HFFc6 (cell line): ENCODE measurements at regions not wholly inside any gene's neighbourhood (a gene's known extent, or its start where the extent isn't known, plus 50 kb on each side); places are given as distances from the start of the nearest gene placed in this dataset.
"Not testable (repeated sequence)": the region's sequence is repeated elsewhere in the genome, so short reads cannot be mapped to it uniquely, and the experiment has no call there.

Experiments used
- DNase-seq: peaks from one replicate; pipeline ENCODE4 v3.0.0-alpha.2; 2018
- H3K27ac Mint-ChIP-seq: 2 replicates; pipeline ENCODE4 v1.8.0; 2020; ENCODE audit warnings: mild to moderate bottlenecking, mixed read lengths
- H3K27me3 Mint-ChIP-seq: 2 replicates; pipeline ENCODE4 v1.8.0; 2021; ENCODE audit warnings: mild to moderate bottlenecking, moderate library complexity, mixed read lengths; ENCODE audit not compliant: insufficient read depth
- H3K36me3 Mint-ChIP-seq: 2 replicates; pipeline ENCODE4 v1.8.0; 2021; ENCODE audit warnings: low read depth, mixed read lengths
- H3K4me1 Mint-ChIP-seq: 2 replicates; pipeline ENCODE4 v1.8.0; 2020; ENCODE audit warnings: low read depth, mixed read lengths
- H3K4me3 Mint-ChIP-seq: 2 replicates; pipeline ENCODE4 v1.8.0; 2020; ENCODE audit warnings: mild to moderate bottlenecking, moderate library complexity, mixed read lengths
- H3K9me3 Mint-ChIP-seq: 2 replicates; pipeline ENCODE4 v1.8.0; 2020; ENCODE audit warnings: mild to moderate bottlenecking, mixed read lengths
- TF ChIP-seq, protein P1 (sequence below): fragments of 200-600 bp; sonication (generic); IDR thresholded peaks from 2 replicates; pipeline ENCODE4 v1.5.0; 2021; ENCODE audit warnings: antibody characterized with exemption, mild to moderate bottlenecking

DNA sequence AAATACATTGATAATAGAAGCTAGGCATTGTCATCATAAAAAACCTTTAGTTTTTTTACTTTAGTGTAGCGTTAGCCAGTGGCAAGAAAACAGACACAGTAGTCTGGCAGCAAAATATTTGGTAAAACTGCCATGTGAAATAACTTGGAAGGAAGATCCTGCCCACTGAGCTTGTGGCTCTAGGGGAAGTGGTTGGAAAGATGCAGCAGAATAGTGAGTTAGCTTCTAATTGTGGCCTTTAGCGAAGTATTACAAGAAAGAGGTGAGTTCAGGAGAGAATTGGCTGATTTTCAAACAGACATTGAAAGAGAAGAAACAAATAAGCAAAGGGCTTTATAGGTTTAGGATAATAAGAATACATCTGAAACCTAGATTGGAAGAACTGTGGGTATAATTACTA lies 1887.8 kb upstream of the CELF4 start:
- peaks cover under 1% of the 10 kb centered on the region; the same call in 1 of the 2 replicates for H3K36me3 Mint-ChIP-seq
- H3K4me1 Mint-ChIP-seq, result peaks cover 35% of the 10 kb centered on the region
- H3K4me3 Mint-ChIP-seq, result peak overlapping the region; percentile 77; the same call in 1 of the 2 replicates
- no peaks in the 10 kb centered on the region for H3K27me3 Mint-ChIP-seq
- TF ChIP-seq, protein P1, sequence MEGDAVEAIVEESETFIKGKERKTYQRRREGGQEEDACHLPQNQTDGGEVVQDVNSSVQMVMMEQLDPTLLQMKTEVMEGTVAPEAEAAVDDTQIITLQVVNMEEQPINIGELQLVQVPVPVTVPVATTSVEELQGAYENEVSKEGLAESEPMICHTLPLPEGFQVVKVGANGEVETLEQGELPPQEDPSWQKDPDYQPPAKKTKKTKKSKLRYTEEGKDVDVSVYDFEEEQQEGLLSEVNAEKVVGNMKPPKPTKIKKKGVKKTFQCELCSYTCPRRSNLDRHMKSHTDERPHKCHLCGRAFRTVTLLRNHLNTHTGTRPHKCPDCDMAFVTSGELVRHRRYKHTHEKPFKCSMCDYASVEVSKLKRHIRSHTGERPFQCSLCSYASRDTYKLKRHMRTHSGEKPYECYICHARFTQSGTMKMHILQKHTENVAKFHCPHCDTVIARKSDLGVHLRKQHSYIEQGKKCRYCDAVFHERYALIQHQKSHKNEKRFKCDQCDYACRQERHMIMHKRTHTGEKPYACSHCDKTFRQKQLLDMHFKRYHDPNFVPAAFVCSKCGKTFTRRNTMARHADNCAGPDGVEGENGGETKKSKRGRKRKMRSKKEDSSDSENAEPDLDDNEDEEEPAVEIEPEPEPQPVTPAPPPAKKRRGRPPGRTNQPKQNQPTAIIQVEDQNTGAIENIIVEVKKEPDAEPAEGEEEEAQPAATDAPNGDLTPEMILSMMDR, result no peak
- peak overlapping the region; percentile 65 for H3K27ac Mint-ChIP-seq
- no peaks in the 10 kb centered on the region for H3K9me3 Mint-ChIP-seq
- no peak for DNase-seq

DNA sequence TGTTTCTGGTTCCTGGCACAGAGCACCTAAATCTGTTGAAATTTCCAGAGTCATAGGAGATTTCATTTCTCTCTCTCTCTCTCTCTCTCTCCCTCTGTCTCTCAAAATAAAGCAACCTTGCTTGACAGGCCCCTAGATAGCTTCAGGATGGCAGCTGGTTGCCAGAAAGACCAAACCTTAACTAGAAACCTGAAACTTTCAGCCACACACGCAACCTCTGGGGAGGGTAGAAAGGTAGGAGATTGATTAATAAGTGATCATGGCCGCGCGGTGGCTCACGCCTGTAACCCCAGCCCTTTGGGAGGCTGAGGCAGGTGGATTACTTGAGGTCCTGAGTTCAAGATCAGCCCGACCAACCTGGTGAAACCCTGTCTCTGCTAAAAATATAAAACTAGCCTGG lies 1885.4 kb upstream of the CELF4 start:
- H3K36me3 Mint-ChIP-seq, result no peaks in the 10 kb centered on the region
- TF ChIP-seq, protein P1, result no peak
- H3K4me3 Mint-ChIP-seq, result no peak overlapping the region
- no peak overlapping the region for H3K27ac Mint-ChIP-seq
- DNase-seq, result no peak
- no peaks in the 10 kb centered on the region for H3K9me3 Mint-ChIP-seq
- H3K4me1 Mint-ChIP-seq, result peaks cover 35% of the 10 kb centered on the region
- H3K27me3 Mint-ChIP-seq, result peaks cover 3% of the 10 kb centered on the region; the same call in 1 of the 2 replicates

DNA sequence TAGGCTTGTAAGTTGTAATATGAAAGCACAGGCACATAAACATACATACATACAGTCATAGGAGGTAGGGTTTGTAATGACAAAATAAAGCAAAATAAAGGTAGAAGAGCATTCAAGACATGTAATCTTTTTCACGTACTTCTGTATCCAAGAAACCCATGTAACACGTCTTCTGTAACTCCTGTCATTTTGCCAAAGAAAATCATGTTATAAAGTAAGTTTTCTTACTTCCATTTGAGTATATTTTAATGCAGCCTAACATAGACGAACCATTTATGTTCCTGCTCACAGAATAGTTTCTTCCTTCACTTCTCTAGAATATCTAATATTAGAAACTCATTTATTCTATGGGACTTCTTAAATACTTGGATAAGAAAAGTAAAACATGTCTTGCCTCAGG lies 1884.0 kb upstream of the CELF4 start:
- H3K27ac Mint-ChIP-seq, result no peak overlapping the region
- no peak for DNase-seq
- H3K27me3 Mint-ChIP-seq, result peaks cover 3% of the 10 kb centered on the region; the same call in 1 of the 2 replicates
- no peak overlapping the region for H3K4me3 Mint-ChIP-seq
- no peaks in the 10 kb centered on the region for H3K9me3 Mint-ChIP-seq
- TF ChIP-seq, protein P1, result no peak
- H3K36me3 Mint-ChIP-seq, result no peaks in the 10 kb centered on the region
- H3K4me1 Mint-ChIP-seq, result peaks cover 21% of the 10 kb centered on the region

DNA sequence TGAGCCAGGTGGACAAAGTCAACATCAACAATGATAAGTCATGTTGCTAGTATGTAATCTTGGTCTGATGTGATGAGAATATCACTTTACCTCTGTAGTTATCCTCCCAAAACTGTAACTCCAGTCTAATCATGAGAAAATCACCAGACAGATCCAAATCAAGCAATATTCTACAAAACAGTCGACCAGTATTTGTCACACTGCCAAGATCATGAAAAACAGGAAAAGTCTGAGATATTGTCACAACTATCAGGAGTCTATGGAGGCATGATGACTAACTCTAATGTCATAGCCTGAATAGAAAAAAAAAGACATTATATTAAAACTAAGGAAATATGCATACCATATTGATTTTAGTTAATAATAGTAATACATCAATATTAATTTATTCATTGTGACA lies 1883.3 kb upstream of the CELF4 start:
- Mint-ChIP-seq H3K27me3 (peaks cover 3% of the 10 kb centered on the region; the same call in 1 of the 2 replicates), H3K9me3 (no peaks in the 10 kb centered on the region), H3K4me1 (peaks cover 15% of the 10 kb centered on the region), H3K27ac (no peak overlapping the region), H3K36me3 (no peaks in the 10 kb centered on the region), H3K4me3 (no peak overlapping the region)
- TF ChIP-seq, protein P1, result no peak
- no peak for DNase-seq

DNA sequence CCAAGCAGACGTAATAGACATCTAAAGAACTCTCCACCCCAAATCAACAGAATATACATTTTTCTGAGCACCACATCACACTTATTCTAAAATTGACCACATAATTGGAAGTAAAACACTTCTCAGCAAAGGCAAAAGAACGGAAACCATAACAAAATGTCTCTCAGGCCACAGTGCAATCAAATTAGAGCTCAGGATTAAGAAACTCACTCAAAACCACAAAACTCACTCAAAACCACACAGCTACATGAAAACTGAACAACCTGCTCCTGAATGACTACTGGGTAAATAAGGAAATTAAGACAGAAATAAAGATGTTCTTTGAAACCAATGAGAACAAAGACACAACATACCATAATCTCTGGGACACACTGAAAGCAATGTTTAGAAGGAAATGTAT lies 1879.4 kb upstream of the CELF4 start:
- H3K36me3 Mint-ChIP-seq, H3K4me3 Mint-ChIP-seq, H3K27me3 Mint-ChIP-seq, H3K27ac Mint-ChIP-seq, DNase-seq, H3K4me1 Mint-ChIP-seq, H3K9me3 Mint-ChIP-seq: not testable (repeated sequence)

DNA sequence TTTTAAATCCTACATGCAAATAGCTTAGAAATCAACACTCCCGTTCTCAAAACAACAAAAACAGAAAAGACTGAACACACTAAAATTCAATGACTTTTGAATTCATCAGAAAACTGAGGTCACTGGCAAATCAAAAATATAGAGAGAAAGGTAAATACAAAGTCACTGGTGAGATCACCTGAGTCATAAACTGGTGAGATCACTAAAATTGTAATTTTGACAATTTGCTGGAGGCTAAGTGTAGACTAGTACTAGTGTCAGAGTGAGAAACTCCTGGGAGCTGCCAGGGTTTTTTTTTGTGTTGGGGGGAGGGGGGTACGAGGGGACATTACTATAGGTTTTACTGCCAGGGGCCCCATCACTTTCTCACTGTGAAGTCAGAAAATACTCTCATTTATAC lies 1876.0 kb upstream of the CELF4 start:
- no peaks in the 10 kb centered on the region; the same call in 1 of the 2 replicates for H3K27me3 Mint-ChIP-seq
- H3K36me3 Mint-ChIP-seq, result no peaks in the 10 kb centered on the region; the same call in 1 of the 2 replicates
- TF ChIP-seq, protein P1, result no peak
- H3K4me1 Mint-ChIP-seq, result no peaks in the 10 kb centered on the region
- no peak overlapping the region for H3K27ac Mint-ChIP-seq
- no peak overlapping the region for H3K4me3 Mint-ChIP-seq
- no peaks in the 10 kb centered on the region for H3K9me3 Mint-ChIP-seq
- DNase-seq, result no peak
